NAMALWA (cell line): ENCODE measurements at regions not wholly inside any gene's neighbourhood (a gene's known extent, or its start where the extent isn't known, plus 50 kb on each side); places are given as distances from the start of the nearest gene placed in this dataset.

Source experiments
- DNase-seq: peaks from one replicate; pipeline ENCODE4 v3.0.0-alpha.2; 2015; ENCODE audit warnings: low spot score

DNA sequence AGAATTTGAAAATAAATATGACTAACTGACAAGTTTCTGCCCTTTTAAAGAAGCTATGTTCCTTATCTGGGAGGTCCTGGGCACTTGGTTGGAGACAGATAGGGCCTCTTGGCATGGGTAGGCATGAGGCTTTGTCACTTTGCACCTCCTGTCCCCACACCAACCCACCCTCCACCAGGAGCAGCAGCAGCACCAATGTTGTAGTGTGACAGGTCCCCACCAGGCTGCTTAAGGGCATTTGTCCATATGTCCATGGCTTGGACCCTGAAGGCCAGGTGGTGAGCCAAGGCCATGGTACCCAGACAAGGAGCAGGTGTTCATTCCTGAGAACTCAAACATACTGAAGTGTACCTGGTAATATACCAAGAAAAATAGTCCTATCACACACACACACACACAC is 629.1 kb downstream of the ACTR3B start:
- DNase-seq = no peak

DNA sequence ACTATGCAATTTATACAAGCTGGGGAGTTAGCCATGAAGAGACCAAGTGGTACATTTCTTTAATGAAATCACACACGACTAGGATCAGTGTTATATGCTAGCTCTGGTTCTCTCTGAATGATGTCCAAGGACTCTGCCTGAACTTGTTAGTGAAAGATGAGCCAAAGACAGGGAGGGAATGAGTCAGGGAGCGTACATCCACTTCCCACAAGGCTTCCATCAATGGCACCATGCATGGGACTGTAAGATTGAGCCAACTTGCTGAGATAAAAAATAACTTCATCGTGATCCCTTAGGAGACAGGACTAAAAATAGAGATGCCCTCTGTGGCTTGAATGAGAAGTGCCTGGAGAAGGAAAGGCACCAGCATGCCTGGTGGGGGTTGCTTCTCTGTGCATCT is 629.7 kb downstream of the ACTR3B start:
- DNase-seq = no peak

DNA sequence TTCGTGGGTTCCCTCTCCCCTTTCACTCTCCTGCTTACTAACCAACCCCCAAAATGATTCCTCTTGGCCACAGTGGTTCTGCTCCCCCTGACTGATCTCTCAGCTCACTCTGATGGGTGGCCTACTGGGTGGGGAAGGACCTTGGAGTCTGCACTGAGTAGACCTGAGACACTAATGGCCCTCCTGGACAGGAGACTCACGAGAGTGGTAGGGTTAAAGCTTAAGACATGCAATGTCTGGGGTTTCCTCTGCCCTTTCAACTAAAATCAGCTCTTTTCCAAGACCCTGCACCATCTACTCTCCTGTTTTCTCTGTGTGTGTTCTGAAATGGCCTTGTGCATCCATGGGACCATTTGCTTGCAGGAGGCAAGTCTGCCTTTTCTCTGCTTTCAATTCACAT is 631.4 kb downstream of the ACTR3B start:
- DNase-seq = no peak

DNA sequence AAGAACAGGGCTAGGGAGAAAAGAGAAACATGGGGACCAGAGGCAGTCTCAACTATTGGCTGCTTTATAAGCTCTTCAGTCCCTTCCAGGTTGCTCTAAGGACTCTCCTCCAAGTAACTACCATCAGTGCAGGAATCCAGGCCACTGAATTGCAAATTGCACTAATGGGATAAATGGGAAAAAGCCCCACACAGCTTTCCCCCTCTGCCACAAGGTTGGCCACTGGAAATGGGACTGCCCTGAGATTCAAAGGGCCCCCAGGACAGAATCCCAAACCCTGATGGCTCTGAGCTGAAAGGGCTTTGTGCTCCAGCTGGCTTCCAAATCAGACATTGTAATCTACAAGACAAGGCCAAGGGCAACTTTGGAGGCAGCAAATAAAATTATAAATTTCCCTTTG is 633.2 kb downstream of the ACTR3B start:
- no peak for DNase-seq

DNA sequence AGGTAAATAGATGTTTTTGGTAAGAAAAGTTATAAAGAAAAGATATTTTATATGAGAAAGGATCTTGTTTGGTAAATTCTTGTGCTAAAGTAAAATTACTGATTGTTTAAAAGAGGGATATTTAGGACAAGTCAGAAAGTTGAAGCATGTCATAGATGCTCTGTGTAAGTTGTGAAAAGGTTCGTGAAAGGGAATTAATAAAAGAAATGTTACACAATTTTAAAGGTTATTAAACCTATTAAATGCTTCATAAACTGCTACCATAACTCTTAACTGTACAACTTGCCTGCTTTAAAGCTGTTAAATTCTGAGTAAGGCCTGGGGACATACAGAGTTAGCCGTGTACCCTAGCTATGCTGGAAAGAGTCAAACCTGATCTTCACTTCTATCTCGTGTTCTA is 634.1 kb downstream of the ACTR3B start:
- no peak for DNase-seq

DNA sequence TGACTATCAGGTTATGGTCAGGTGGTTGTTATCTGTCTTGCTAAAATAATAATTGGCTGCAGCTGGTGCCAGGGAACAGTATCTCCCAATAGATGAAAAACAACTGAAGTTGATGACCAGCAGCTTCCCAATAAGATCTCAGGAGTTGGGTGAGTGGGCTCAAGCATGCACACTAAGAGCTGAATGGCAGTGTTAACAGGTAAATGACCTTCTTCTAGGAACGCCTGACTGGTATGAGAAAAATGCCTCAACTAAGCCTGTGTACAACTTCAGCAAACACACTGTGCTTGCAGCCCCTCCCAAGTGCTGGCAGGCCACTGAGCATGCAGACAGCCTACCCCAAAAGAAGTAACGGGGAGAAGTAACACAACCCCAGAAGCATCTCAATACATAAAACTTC is 636.9 kb downstream of the ACTR3B start:
- DNase-seq = no peak

DNA sequence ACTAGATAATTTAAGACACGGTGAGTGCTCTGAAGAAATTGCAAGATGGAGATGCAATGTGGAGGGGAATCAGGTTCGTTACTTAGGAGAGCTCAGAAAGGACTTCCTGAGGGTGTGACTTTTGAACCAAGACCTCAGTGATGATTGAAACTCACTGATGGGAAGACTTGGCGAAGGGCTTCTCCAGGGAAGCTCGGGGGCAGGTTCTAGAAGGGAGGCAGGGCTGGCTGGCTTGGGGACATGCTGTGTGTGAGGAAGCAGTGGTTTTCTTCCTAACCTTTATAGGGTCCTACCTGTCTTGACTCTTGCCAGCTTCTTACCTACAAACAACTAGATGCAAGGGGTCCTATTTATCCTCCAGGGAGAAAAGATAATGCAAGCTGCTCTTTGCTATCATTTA is 637.9 kb downstream of the ACTR3B start:
- DNase-seq = no peak

DNA sequence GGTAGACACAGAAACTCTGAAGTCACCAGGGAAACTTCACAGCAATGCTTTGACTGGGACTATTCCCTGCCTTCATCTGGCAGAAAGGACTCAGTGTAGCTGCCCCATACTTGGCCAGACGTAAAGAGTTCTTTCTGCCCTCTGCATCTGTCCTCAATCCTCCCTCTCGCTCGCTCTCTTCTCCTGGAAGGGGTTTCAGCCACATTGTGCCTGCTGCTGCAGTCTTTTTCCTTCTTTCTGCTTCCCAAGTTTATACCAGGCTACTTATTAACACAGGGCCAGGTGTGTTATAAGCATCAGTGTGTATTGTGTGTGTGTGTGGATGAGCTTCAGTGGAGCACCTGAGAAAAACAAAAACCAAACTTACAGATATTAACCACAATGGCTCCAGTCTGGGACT is 638.4 kb downstream of the ACTR3B start:
- DNase-seq = no peak

DNA sequence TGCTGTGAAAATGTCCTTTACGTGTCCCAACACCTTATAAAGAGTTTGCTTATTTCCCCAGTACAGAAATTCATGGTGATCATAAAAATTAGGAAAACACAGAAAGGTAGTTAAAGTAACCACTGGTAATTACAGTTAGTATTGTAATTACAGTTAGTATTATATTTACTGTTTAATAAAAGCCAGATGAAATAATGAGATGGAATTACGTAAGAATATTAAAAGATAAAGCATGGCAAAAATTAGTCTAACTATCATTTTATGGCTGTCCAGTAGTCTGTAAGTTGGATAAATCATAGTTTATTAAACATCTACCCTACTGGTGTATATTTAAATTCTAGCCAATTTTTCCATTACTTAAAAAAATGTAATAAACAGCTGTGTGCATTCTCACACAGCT is 638.8 kb downstream of the ACTR3B start:
- no peak for DNase-seq

DNA sequence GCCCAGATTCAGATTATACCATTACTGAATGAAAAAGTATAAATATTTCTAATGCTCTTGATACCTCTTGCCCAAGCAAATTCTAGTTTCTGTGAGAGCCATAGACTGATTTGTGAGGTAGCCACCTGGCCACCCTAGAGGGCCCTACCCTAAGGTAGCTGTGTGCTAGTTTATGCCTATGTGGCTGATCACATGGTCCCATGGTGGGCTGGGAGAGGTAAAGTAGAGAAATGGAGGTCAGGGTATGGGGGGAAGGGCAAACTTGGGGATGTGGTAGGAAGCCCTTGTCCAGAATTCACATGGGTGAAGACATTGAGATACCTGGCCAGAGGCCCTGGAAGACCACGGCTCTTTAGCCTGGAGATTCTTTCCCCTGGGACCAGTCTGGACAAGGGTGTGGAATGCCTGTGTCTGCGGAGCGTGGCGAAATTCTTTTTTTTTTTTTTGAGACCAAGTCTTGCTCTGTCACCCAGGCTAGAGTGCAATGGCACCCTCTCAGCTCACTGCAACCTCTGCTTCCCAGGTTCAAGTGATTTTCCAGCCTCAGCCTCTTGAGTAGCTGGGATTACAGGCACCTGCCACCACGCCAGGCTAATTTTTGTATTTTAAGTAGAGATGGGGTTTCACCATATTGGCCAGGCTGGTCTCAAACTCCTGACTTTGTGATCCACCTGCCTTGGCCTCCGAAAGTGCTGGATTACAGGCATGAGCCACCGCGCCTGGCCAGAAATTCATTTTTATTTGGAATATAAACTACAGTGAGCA is 639.4 kb downstream of the ACTR3B start:
- no peak for DNase-seq

DNA sequence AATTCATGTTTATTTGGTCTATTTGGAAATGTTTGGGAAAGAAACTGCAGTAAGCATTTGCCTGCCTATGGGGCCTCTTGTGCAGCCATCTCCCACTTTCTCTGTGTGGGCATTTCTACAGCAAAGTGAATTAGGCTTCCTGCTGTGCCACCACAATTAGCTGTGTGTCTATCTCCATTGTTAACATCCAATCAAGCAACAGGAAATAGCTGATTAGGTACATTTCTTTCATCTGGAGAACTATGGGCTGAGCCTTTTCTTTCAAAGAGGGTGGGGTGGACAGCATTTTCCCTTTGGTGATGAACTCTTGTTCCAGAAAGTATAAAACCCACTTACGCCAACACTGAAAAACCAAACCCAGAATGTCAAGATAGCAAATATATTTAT is 640.0 kb downstream of the ACTR3B start:
- DNase-seq = no peak

DNA sequence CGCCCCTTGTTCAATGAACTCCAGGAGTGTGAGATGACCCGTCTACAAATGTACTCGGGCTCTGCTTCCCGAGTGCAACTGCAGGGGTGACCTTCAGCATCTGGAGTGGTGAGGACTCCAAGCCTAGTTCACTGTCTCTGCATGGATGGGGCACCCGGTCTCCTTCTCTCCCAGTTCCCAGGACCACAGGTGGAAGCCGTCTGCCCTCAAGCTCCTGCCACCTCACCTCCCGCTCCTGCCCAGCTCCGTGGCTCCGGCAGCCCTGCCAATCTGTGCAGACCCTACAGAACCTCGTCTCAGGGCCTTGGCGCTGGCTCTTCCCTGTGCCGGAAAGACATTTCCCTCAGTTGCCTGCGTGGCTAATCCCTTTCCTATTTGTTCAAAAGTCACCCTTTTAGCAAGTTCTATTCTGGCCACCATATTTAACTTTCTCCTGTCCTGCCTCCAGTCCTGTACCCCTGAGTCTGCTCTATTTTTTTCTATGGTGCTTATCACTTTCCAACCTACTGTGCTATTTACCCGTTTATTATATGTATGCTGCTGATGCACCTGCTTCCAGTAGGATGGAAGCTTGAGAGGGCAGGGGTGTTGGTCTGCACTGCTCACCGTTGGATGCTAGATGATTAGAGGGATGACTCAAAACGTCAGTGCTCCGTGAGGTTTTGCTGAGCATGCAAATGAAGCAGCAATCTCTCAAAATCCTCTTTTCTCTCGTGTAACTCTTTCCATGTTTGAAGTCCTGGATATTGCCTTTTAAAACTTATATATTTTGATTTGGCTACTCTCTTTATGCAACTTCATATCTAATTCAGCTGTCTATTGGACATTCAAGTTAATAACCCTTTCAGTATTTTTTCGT is 641.4 kb downstream of the ACTR3B start:
- no peak for DNase-seq

DNA sequence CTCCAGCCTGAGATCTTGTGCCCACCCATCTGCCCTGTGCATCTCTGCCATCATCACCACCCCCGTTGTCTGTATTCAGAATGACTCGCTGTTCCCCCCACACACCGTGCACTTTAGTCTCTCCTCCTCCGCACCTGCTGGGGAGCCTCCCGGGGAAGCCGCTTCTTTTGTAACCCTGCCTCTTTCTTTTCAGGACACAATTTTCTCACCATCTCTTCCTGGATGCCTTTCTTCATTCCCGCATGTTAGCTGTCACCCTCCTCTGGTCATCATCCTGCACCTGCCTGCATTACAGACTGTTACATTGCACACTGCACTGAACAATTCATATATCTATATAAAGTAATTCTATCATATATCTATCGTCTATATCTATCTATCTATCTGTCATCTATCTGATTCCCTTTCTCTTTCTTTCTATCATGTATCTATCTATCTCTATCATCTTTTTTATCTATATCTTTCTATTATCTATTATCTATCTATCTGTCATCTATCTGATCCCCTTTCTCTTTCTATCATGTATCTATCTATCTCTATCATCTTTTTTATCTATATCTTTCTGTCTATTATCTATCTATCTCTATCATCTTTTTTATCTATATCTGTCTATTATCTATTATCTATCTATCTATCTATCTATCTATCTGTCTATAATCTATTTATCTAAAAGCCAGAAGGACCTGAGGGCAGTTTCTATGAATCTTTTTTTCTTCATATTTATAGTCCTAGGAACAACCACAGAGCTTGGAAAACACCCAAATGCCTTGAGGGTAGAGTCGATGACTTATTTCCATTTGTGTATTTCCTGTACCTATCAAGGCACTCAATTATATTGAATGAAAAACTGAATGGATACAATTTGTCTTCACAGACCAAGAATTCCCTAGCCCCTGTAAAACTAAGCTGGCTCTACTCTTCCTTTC is 642.5 kb downstream of the ACTR3B start:
- no peak for DNase-seq

DNA sequence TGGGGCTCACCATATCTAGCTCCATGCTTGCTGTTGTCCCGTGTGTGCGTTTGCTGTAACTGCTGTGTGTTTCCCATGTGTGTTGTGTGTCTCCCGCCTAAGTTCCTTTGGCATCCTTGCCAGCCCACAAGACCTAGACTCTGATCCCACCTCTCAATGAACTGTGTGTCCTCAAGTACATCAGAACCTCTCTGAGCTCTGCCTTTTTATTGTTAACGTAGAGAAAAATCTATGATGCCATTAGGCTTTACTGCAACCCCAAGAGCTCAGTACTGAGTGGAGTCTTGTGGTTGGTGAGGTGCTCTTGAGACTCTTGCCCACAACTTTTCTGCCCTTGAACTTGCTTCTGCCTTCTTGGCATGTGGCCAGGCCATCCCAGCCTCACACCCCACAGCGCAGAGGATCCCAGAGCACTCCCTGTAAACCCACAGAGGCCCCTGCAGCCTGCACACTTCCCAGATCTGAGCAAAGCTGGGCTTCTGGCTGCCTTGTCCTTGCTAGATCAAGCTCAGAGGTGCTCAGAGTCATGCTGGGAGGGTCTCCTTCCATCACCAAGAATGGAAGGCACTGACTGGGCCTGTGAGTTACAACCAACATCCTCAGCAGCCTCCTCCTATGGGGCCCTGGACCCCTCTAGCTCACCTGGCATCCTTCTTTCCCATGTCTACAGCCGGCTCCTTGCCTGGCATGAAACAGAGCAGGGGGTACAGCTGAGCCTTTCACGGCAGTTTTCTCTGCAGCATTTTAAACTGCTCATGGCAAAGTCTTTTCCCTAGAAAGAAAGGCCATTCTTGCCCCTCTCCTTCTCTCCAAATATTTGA is 643.4 kb downstream of the ACTR3B start:
- no peak for DNase-seq

DNA sequence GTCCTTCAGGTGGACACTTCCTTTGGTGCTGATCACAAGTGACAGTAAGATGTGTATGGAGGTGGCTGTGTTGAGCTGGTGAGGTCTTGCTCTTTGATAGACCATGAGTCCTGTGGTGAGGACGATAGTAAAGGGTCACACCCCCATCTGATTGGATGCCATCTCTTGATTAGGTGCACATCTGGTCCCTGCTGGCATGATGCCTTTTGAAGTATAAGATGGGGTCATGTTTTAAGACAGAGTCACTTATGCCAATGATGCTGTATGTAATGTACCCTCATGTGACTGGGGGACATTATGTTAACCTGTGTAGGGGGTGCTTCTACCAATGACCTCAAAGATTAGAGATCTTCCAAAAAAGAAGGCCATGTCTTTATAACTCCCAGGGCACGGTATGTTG is 644.6 kb downstream of the ACTR3B start:
- no peak for DNase-seq

DNA sequence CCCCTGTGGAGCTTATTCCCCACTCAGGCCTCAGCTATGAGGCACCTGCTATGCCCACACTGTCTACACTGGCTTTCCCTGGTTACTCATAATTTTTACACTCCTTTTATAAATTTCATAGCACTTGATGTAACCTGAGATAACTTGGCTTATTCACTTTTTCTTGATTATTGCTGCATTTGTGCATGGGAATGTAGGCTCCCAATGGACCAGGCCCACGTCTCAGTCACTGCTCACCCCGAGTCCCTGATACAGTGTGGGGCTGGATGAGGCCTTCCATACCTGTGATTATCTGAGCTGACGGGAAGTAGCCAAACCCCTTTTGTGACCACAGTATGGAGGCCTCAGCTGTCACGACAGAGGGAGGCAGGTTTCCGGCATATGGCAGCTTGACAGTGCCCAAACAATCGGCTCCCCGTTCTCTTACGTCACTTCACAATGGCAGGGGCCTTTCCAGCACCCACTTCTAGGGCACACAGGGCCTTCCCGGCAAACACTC is 645.3 kb downstream of the ACTR3B start:
- DNase-seq = no peak

DNA sequence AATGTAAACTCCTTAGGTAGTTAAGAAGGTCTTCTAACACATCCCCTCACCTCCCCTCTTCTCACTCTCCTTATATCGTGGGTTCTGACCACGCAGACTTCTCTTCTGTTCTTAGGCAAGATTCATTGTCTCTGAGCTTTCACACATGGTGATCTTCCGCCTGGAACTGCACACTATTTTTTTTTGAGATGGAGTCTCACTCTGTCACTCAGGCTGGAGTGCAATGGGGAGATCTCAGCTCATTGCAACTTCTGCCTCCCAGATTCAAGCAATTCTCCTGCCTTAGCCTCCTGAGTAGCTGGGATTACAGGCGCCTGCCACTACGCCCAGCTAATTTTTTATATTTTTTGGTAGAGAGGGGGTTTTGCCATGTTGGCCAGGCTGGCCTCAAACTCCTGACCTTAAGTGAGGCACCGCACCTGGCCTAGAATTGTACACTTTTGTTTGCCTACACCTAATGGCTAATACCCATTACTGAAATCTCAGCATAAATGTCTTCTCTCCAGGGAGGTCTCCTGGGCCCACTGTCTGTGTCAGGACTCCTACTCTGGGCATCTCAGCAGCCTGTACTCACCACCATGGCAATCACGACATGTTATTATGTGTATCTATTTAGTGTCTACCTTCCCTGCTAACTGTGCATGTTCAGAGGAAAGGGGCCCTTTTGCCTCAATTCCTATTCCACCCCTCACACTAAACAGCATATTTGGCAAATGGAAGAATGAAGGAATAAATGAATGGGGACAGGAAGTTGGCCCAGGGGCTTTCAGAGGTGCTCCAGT is 646.3 kb upstream of the DPP6 start:
- no peak for DNase-seq

DNA sequence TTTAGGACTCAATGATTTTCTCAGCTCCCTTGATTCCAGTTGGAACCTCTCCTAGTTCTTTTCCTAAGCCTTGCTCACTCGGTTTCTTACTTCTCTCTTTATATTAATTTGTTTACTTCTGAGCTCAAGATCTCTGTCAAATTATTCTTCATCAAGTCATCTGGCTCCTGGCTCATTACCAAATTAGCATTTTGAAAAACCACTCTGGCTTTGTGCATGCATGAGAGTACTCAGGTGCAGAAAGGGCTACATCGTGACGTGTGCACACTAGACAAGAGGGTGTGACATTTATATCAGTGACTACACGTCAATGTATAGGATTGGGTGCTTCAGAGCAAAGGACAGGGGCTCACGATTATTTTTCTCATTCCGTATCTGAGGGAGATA is 645.7 kb upstream of the DPP6 start:
- no peak for DNase-seq

DNA sequence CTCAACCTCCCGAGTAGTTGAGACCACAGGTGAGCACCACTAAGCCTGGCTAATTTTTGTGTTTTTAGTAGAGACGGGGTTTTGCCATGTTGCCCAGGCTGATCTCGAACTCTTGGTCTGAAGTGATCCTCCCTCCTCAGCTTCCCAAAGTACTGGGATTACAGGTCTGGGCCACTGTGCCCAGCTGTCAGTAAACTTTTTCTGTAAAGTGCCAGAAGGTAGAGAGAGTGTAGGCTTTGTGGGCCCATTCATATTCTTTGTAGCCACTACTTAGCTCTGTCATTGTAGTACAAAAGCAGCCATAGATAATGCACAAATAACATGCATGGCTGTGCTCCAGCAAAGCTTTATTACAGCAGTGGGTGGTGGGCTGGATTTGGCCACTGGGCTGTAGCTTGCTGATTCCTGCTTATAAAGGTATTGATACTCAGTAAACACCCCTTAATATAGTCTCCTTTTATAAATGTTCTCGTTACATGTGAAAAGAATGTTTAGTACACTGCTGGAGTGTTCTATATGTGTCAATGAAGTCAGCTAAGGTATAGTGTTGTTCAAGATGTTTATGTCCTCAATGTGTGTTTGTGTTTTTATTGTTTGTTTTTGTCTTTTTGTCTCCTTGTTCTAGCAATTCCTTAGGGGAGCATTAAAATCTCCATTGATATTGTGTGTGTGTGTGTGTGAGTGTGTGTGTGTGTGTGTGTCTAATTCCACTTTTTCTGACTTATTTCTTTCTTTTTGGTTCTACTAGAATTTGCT is 644.7 kb upstream of the DPP6 start:
- no peak for DNase-seq
